ENCODE measurements at regions not wholly inside any gene's neighbourhood (a gene's known extent, or its start where the extent isn't known, plus 50 kb on each side); places are given as distances from the start of the nearest gene placed in this dataset.

- DNase-seq: no peak
Observed at GRCh38 chr14:24692382-24693352, 58.7 kb upstream of the GZMB start.

- DNase-seq: no peak
Observed at GRCh38 chr14:24690492-24690891, 56.5 kb upstream of the GZMB start.

- DNase-seq: no peak
Observed at GRCh38 chr14:24688030-24688658, 54.2 kb upstream of the GZMB start.

Data from NCI-H2081 treated with DMSO at 0.1 percent for 48 hours (cell line).